ELR (cell line): ENCODE measurements at regions not wholly inside any gene's neighbourhood (a gene's known extent, or its start where the extent isn't known, plus 50 kb on each side); places are given as distances from the start of the nearest gene placed in this dataset.
A peak's percentile ranks its signal among the peaks of the same experiment; 100 is the strongest.

Experiments used
- DNase-seq: peaks from one replicate; pipeline ENCODE4 v3.0.0-alpha.2; 2015; ENCODE audit warnings: low read depth

DNA sequence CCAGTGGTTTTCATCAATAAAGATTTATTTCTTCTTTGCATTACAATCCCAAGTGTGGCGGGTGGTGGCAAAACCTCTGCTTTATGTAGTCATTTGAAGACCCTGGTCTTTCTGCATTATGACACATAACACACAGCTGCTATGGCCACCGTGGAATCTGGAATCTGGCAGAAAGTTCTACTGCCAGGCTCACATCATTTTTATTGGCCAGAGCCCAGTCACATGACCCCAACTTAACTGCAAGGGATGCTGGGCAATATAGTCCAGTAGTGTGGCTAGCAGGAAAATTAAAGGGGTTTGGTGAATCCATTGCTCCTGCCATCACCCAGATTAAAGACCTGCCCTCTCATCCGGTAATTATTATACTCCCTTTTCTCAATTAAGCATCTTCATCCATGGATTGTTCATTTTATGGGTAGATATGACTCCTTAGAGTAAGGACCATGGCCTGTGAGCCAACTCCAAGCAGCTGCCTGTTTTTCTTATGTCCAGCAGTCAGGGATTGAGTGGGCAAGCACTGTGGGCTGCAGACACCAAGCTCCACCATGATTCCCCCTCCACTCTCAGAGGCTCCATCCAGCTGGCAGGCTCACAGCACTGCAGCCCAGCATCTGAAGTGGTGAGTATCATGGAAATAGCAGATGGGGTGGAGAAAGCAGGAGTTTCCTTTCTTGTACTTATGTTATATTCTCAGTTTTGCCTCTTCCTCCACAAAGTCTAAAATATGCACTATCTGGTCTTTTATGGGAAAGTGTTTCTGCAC lies 1030.7 kb downstream of the AACS start:
- DNase-seq, result no peak

DNA sequence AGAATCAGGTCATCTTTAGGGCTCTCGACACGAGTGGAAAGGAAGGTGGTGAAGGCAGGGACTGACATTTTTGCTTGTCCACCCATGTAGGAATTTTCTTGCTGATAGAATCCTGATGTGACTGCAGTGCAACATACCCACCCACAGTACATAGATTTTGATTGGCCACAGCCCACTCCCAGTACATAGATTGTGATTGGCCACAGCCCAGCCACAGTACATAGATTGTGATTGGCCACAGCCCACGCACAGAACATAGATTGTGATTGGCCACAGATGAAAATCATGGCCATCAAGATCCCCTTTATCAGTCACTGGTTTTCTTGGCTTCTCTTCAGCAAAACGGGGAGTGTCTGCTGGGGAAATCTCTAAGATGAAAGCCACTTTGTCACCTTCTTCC lies 1041.5 kb downstream of the AACS start:
- no peak for DNase-seq

DNA sequence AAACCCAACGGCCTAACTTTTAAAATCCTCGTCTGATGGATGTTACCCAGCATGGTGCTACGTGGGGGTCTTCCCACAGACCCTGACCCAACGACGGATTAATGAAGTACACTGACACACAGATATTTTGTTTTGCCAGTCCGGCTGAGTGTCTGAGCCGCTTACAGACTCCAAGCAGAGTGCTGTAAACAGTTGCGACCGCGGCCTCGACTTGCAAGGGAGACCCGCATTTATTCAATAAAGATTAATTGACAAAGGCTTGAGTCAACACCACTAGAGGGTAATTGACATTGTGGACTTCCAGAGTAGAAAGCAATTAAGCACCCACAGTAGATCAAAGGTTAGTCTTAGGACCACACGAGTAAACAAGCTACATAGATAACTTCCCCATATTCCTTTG lies 1042.4 kb downstream of the AACS start:
- no peak for DNase-seq

DNA sequence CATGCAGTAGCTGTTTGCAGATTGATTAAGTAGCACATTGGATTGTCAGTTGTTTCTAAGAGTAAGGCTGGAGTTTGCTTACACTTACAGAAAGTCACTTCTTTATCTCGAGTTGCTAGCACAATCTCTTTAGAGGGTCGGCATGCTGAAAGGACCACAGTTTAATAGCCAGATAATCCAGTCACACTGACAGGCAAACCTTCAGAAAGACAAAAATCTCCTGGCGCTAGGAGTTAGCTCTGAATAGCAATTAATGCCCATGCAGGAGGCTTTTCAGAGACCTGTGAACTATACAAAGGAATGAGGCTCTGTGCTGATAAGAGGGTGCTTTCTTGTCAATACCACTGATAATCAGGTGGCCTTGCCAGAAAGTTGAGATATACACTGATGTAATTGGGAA lies 1043.0 kb downstream of the AACS start:
- no peak for DNase-seq

DNA sequence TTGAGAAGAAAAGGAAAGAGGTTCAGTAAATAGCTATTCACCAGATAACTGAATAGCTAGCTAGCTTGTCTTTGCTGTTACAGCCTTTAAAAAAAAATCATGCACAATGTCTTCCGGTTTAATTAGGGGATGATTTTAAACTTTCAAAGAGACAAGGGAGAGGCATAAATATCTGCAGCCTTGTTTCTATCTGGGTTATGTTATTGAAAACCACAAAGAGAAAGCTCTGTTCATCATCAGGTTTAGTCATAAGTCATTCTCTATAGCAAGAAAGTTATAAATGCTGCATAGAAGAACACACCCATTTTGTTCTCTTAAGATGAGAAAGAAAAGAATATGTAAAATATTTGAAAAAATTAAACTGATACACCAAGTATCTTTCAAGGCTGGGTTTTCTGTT lies 1046.9 kb downstream of the AACS start:
- no peak for DNase-seq

DNA sequence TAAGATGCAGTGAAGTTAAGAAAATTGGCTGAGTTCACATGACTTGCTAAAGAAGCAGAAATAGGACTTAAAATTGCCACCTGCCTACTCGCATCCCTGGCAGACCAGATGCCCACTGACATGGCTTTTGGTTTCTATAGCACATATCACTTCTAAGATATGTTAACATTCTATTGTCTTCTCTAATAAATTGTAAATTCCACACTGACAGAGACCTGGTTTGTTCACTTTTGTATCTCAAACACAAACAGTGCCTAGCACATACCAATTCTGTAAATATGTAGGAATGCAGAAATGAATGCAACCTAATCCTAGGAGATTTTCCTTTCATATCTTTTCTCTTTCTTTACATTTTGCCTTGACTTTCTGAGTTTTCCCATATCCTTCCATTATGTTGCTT lies 1047.6 kb downstream of the AACS start:
- no peak for DNase-seq

DNA sequence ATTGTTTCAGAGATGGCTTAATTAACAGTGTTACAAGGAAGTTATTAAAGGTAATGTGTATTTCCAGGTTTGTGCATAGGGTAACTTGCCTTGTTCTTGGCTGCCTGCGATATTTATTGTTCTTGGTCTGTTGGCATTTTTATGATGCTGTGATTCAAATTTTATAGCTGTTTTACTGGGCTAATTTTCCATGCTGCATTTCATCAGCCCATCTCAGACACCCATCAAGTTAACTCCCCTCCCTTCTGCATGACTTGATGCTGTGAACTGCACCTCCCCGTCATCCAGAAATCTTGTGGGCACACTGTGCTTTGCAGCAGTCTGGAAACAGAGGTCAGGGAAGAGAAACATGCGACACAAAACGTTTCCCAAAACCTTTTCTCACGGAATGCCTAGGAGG lies 1049.2 kb downstream of the AACS start:
- no peak for DNase-seq

DNA sequence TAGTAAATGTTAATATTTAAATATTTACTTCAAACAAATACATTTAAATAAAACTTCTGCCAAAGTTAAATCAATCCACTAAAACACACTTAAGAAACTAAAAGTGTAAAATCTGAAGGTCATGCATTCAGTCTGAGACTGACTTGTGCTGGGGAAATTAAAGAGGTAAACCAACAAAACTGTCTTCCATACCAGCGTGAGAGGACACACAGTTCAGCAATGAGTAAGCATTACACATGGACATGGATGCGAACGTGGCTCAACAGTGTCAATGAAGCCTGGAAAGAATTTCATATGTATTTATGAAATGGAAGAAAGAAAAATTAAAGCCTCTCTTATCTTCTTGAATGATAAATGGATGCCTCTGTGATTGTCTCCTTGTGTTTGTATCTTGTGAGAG lies 1052.3 kb downstream of the AACS start:
- DNase-seq, result no peak

DNA sequence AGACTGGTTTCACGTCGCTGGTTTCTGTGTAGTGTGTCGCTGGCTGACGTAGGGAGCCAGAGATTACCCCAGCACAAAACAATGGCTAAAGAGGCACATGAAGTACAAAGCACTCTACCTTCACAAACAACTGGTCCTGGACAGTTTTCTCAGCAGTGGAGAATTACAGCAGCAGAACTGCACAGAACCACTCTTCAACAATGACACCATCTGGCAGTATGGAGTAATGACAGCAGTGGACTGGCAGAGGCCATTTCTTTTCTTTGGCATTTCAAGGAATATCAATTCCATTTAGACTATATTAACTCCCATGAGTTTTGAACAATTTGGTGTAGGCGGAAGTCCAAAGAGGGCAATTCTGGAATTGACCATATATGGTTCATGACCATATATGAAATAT lies 1074.1 kb downstream of the AACS start:
- DNase-seq, result peak; percentile 0

DNA sequence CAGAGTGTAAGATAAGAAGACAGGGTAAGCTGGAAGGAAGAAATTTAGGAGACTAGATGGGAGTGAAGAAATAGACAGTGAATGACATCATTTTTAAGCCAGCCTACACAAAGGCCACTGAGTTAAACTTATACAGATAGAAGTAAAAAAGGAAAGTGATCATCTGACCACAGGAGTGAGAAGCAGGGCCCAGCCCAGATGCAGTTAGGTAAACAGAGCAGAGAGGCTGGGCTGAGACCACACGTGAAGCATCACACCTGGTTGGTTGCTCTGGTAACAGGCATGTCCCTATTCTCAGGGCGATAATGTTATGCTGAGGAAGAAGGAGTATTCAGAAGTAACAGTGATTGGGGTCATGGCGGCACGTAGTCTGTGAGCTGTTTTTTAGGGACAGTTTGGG lies 1079.4 kb downstream of the AACS start:
- no peak for DNase-seq

DNA sequence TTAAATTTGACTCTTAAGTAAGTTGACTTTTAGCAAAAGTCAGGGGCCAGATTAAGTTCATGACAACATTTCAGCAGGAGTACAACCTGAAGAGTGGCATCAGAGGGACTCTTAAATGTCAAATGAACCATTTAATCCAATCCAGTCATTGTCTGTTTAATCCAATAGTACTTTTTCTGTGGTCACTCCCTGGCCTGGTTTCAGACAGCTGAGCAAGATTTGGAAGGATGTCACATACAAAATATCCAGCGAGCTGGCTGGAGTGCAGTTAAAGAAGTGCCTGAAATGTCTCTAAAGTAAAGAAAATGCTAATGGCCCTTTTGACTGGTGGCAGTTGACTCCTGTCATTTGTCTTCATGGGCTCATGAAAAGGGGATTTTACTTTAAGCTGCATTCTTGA lies 1082.1 kb downstream of the AACS start:
- no peak for DNase-seq

DNA sequence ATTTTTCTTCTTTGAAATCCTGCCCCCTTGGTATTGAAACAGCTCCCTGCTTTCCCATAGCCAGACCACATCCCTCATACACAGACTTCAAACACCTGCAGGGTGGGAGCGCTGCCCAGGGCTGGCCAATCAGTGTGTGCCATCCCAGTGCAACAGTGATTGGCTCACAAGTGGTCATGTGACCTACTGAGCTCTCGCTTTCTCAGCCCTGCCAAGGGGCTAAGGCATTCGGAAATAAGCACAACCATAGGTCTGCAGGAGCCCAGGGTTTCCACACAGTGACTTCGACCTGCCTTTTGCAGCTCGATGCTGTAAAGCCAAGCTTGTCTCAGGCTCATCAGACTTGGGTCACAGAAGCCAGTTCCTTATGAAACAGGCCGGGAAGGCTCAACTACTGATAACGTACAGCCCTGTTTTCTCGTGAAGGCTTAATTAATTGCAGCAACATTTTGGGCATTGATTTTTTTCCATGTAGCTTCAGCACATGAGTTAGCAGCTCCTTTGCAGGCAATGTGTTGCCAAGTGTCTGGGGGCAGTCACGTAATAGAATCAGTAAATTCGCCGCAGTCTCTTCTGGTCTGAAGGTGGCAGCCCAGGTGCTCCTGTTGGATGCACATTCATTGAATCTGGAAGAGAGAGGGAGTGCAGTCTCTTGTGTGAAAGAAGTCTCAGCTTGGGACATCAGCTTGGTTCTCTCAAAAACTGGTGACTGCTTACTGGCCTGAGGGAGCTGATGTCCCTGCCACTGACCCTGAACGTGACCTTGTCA lies 1091.8 kb downstream of the AACS start:
- no peak for DNase-seq

DNA sequence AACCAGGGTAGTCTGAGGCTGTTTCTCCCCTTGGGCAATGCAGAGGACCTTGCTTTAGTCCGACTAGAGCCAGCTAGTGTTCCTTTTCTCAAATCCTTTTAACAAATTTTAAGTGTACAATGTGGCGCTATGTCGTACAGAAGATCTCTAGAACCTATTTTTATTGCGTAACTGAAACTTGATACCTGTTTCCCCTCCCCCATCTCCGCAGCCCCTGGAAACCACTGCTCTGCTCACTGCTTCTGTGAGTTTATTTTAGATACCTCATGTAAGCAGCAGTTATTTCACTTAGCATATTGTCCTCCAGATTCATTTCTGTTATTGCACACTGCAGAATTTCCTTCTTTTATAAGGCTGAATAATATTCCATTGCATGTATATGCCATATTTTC lies 1092.3 kb downstream of the AACS start:
- DNase-seq, result no peak

DNA sequence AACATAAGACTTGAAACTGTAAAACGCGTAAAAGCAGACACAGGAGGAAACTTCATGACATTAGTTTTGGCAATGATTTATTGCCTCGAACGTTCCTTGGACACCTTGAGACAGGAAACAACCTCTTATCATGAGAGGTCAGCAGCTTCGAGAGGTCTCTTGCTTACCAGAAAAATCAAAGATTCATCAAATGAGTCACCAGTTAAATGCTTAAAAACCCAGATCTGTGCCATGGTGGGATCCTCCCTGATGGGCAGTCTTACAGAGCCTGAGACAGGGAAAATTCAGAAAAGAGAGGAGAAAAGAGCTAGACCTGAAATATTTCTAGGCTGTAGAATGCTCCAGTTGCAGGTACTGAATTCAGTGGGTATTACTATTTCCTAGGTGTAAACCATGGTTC lies 1093.9 kb downstream of the AACS start:
- no peak for DNase-seq

DNA sequence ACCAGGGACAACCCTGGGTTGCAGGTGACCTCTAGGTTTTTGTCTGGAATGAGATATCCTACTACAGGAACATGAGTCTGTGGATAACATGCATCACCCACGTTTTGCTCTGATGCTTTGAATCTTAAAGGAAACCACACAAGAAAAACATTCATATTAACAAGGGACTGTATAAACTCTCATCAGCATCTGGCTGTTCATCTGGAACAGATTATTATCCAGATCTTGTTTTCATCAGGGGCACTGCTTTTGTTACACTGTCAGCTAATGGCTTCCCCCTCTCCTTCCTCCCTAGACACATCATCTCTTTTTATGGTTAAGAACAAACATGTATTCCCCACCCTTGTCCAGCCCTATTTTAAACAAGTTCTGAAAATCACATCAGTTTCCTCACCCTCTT lies 1095.7 kb downstream of the AACS start:
- DNase-seq, result no peak

DNA sequence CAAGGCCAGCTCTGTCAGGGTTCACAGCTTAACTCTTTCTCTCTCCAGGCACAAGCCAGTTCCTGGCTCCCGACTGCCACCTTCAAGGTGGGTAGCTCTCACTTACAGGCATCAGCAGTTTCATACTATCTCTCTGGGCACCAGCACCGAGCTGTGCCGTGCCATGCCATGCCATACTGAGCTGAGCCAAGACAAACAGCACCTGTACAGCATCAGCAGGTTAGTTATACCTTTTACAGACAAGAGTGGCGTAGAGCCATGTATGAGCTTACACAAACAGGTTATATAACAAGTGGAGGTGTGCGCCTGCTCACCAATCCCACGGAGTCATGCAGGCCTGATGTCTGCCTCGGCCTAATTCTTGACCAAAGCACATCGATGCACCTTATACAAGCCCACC lies 1098.7 kb downstream of the AACS start:
- DNase-seq, result no peak

DNA sequence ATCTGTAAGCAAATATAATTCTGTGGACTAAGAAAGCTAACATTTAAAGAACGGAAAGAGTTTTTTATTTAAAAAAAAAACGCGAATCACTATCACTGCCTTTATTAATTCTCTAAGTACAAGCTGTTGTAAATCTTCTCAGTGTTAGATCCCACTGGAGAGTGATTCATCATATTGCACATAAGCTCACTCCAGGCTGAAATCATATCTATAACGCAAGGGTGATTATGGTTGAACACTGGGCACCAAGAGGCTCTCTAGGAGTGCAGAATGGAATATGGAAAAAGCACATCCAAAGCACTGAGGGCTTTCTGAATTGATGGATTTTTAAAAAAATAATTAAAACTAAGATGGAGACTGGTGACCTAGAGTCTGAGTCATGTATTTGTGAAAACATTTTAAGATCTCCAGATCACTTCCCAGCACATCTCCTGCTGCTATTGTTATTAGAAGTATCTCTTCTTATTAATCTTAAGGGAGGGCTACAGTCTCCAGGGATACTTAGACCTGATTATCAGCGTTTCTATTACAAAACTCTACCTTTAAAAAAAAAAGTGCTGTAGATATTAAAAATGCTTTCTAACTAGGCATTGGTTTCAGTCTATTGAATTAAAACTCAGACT lies 1106.8 kb downstream of the AACS start:
- DNase-seq, result no peak

DNA sequence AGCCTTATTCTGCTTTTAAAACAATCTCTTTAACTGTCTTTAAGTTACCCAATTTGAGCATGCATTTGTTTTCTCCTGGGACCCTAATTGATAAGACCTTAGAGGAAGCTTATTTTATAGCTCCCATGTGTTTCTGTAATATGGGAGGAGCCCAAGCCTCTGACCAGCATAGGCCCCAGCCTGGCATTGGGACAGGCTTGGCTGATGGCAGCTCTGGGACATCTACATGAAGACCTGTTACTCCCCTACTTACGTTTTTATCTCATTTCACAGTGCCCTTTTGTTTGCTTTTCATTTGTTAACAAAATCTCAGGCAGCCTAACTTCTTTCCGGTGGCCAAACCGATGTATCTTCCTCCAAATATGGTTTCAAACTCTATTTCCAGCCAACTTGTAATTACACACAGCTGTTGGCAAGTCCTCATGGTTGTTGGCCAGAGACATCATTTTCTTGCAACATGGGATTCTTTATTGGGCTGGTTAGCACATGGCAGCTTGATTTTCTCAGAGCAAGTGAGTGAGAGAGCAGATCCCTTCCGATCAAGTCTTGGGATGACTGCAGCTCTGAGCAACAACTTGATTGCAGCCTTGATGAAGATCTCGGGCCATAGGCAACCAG lies 1117.5 kb downstream of the AACS start:
- DNase-seq, result no peak

DNA sequence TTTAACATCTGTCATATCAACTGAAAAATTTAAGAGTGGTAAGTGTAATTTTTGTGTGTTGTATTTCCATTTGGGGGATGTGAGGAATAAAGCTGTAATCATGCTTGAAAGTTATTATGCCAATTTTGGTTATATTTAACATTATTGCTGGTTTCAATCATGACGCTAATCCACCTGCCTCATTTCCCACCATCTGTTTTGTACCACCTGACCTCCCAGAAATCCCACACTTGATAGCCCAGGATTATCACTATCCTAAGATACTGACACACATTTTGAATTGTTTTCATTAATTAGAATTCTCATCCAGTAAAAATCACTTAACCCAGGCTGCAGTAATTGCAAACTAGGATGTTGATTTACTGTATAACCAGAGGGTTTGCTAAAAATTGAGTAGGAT lies 1119.8 kb downstream of the AACS start:
- no peak for DNase-seq

DNA sequence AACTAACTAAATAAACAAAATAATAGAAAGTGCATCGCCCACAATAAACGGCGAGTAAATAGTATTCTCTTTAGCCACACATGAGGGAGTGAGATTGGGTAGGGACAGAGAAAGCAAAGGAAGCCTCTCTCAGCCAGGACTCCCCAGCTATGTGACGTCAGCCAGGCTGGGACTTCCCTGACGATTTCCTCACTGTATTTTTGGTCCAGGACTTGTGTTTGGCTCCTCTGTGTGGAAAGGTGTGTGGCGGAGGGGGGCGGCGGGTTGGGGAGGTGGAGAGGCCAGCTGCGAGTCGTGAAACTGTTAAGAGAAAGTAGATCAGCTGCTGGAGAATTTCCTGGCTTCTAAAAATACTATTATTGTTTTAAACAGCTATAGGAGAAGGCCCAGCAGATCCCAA lies 1124.6 kb downstream of the AACS start:
- DNase-seq, result no peak

DNA sequence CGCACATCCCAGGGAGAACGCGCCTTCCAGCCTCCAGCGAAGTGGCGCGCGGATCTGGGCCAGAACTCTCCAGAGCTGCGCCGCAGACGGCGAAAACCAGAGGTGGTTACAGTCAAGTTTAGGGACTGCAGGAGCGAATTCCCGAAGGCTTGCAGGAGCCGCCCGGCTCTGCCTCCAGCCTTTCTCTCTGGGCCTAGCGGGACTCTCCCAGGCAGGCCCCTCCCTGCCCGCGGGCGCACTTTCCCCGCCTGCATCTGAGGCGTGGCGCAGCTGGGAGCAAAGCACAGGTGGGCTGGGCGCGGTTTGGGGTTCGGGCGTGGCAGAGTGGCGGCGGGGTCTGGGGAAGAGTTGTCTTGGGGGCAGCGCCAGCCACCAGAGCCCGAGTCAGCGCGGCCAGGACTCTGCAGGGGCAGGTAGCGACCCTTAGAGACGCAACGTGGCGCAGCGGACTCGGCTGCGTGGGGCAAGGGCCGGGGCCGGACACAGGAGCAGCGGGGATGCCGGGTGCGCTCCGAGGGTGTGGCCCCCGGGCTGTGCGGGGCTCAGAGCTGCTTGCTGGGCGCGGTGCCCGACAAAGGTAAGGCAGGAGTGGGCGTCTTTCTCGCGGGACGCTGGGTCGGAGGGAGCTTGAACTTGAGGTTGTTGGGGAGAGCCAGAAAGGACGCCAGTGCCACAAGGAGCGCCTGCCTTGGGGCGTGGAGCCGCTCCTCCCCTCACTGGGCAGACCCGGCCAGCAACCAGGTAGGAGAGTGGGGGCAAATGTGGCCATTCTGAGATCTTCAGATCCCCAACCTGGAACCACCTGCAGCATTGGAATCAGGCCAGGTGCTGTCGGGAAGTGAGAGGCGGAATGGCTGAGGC lies 1126.0 kb downstream of the AACS start:
- DNase-seq, result no peak

DNA sequence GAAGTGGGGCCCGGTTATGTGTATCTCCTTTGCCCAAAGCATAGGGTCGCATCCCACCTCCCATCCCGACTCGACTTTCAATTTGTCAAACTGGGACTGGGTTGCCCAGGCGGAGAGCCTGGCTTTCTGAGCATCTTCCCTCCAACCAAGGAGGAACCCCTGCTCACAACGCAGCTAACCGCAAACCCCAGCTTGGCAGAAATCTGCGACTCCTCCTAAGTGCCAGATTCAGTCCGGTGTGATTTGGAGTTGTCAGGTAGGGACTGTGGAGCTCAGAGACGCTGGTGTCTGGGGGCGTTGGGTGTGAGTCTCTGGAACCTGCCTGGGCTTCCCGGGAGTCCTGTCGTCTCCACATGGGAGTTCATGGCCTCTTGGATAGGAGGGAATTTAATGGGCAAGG lies 1126.7 kb downstream of the AACS start:
- DNase-seq, result no peak
